Tibial nerve (tissue), 3 donors: ENCODE measurements at regions not wholly inside any gene's neighbourhood (a gene's known extent, or its start where the extent isn't known, plus 50 kb on each side); places are given as distances from the start of the nearest gene placed in this dataset.
"Not testable (repeated sequence)": the region's sequence is repeated elsewhere in the genome, so short reads cannot be mapped to it uniquely, and the experiment has no call there.

Source experiments
- EP300 ChIP-seq, 2 donors: sonication (generic); formaldehyde crosslinking; IDR thresholded peaks; one replicate each; pipeline ENCODE4 v1.6.1; 2017; ENCODE audit warnings: antibody characterized with exemption in 2 of 2, mild to moderate bottlenecking in 1 of 2
- POLR2A ChIP-seq, 2 donors: fragments of 450-650 bp; IDR thresholded peaks; one replicate each; pipeline ENCODE4 v1.6.1; 2017; ENCODE audit warnings: antibody characterized with exemption in 2 of 2, mild to moderate bottlenecking in 2 of 2, moderate library complexity in 2 of 2

DNA sequence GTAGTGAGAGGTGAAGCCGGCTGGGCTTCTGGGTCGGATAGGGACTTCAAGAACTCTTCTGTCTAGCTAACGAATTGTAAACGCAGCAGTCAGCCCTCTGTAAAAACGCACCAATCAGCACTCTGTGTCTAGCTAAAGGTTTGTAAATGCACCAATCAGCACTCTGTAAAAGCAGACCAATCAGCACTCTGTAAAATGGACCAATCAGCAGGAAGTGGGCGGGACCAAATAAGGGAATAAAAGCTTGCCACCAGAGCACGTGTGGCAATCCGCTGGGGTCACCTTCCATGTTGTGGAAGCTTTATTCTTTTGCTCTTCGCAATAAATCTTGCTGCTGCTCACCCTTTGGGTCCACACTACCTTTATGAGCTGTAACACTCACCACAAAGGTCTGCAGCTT, 267.9 kb downstream of the INHBA start:
- TF ChIP-seq POLR2A, EP300 (IDR thresholded peaks at IDR 0.05): not testable (repeated sequence)
